ENCODE measurements at regions not wholly inside any gene's neighbourhood (a gene's known extent, or its start where the extent isn't known, plus 50 kb on each side); places are given as distances from the start of the nearest gene placed in this dataset.
"Not testable (repeated sequence)": the region's sequence is repeated elsewhere in the genome, so short reads cannot be mapped to it uniquely, and the experiment has no call there.

DNA sequence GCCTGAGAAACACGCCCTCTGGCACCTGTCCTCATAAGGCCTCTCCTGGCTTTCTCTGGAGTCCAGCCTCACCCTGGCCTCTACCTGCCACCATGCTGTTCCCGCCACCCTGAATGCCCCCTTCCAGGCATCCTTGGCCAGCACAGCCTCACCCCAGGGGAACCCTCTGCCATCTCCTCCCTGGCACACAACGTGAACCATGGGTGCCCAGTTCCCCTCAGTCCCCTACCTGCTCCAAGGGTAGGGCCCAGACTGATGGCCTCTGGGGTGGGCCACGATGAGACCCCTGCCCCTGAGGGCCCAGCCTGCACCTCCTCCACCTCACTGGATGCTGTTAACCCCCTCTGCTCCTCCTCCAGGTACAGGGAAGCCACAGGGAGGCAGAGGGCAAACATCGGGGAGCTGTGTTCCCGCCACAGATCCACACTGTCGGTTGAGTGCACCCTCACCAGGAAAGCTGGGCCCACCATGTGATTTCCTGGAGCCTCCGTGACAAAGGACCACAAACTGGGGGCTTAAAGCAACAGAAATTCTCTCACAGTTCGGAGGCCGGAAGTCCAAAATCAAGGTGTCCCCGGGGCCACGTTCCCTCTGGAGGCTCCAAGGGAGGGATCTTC, 169.6 kb downstream of the BRD1 start:
- no peak for DNase-seq

- peak; percentile 47 to 93 for DNase-seq
Measured at GRCh38 chr22:49657275-49657973, 170.2 kb downstream of the BRD1 start.

- DNase-seq, result not testable (repeated sequence)
Measured at GRCh38 chr22:49656883-49657274, 170.8 kb downstream of the BRD1 start.

DNA sequence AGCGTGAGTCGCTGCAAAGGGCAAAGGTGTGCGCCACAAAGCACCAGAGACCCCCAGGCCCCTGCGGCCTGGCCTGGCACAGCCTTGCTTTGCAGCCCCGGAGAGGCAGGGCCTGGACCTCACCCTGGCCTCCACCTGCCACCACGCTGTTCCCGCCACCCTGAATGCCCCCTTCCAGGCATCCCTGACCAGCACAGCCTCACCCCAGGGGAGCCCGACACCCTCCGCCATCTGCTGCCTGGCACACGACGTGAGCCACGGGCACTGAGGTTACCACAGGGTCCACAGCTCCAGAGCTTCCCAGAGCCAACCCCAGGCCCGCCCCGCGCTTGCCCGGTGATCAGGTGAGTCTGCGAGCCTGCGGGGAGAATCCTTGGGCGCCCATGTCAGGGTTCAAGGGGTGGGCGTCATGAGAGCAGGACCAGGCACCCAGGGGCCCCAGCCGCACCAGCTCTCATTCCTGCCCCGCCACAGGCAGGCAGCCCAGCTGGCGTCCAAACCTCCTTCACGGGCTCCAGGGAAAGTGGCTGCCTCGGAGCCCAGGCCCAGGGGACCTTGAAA, 171.3 kb downstream of the BRD1 start:
- DNase-seq, result no peak

- no peak for DNase-seq
Measured at GRCh38 chr22:49655168-49655812, 172.4 kb downstream of the BRD1 start.

DNA sequence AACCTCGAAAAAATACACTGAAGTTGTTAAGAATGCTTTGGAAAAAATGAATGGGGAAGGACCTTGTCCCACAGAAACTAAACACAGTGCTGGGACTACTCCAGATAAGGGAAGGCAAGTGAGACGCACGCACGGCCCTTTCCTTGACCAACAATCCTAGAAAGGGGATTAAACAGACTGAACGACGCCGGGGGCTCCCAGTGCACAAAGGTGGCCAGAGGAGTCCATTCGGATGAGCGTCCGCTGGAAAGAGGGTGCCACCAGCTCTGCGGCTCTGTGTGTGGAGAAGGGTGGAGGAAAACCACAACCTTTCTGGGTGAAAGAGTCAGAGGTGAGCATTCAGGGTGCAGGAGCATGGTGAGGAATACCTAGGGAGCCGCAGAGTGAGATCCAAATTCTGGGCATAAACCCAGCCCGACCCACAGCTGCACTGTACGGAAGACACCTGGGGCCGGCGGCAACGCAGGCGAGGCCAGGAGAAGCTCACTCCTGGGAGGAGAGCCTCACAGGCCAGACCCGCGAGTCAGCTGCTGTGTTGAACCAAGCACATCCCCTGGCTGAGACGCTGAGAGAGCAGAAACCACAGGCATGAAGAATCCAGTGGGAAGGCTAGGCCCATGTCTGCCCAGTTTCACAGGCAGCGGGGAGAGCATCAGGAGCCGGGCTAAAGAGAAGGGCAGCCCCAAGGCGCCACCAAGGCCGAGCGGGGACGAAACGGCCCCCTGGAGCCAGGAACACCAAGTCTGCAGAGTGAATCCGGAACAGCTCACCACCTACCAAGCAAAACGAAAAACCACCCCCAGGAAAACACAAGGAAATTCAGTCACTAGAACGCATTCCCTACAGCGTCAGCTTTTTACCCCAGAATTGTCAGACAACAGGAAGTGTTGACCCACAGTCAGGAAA, 177.1 kb downstream of the BRD1 start:
- no peak for DNase-seq

- no peak for DNase-seq
Measured at GRCh38 chr22:49649166-49650068, 178.3 kb downstream of the BRD1 start.

GRCh38 chr22:49648053-49648452, 179.6 kb downstream of the BRD1 start:
- no peak for DNase-seq

DNA sequence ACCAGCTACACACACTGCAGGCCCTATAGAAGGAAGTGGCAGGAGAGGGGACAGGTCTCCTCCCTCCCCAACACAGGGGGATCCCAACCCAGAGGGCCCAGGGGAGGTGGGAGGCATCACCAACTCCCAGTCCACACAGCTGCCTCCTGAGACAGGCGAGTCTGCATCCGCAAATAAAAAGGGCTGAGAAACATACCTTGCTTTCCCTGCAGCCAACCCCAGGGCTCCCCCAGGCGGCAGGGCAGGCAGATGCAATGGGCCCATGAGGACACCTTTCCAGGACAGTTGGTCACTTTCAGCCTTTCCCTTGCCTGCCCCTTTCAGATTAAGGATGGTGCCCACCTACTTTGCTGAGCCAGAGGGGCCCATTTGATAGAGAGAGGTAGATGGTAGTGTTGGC, 180.0 kb downstream of the BRD1 start:
- DNase-seq, result no peak

DNA sequence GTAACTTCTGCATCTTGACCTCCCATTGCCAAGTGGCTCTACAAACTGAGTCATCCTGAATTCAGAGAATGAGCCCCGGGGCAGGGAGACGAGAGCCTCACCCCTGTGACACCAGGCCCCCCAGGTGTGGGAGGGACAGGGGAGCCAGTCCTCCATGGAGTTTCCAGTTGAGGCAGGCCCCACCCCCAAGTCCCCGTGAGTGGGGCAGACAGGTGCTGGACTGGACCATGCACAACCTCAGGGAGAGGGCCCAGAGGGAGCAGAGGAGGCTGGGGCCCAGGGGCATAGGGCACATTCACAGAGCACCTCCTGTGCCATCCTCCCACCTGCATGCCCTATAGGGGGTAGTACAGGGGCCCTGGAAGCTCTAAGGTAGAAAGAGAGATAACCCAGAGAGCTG, 180.8 kb downstream of the BRD1 start:
- no peak for DNase-seq

GRCh38 chr22:49645791-49646550, 181.7 kb downstream of the BRD1 start:
- DNase-seq, result no peak

DNA sequence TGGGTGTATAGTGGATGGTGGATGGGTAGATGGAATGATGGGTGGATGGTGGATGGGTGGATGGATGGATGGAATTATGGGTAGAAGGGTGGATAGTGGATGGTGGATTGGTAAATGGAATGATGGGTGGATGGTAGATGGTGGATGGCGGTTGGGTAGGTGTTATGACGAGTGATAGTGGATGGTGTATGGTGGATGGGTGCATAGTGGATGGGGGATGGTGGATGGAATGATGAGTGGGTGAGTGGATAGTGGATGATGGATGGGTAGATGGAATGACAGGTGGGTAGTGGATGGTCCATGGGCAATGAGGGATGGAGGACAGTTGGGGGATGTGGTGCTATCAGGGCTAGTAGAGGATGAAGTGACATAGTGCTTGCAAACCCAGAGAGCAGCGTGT, 182.4 kb downstream of the BRD1 start:
- no peak for DNase-seq

DNA sequence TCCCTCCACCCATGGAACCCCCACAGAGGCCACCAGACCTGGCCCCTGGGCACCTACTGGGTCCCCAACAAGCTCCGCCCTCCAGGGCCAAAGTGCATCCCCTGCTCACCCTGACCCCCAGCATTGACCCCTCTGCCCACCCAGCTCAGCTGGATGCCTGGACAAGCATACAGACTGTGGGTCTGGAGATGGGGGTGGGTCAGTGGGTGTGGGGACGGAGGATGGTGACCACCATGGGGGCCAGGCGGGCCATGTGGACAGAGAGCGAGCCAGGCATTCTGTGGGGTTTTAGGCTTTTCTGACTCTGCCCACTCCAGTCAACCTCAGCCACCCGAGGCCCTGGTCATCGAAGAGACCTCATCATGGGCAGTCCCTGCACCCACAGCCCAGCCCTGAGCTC, 183.7 kb downstream of the BRD1 start:
- no peak for DNase-seq

- DNase-seq, result no peak
Measured at GRCh38 chr22:49643466-49643865, 184.2 kb downstream of the BRD1 start.

DNA sequence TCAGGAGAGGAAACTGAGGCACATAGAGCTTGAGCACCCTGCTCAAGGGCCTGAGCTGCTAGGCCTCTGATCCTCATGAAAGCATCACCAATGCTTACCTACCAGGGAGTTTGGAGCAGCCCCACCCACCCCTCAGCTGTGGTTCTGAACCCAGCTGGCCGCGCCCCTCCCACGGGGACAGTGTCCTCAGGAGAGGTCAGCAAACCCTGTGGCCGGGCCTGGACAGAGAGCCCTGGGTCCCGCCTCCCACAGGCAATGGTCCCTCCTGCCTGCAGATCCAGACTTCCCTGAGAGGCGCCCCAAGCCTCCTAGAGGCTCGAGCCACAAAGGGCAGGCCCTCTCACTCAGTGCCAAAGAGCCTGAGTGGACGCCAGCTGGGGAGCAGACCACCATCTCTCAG, 184.9 kb downstream of the BRD1 start:
- no peak for DNase-seq

GRCh38 chr22:49642331-49642730, 185.3 kb downstream of the BRD1 start:
- no peak for DNase-seq

DNA sequence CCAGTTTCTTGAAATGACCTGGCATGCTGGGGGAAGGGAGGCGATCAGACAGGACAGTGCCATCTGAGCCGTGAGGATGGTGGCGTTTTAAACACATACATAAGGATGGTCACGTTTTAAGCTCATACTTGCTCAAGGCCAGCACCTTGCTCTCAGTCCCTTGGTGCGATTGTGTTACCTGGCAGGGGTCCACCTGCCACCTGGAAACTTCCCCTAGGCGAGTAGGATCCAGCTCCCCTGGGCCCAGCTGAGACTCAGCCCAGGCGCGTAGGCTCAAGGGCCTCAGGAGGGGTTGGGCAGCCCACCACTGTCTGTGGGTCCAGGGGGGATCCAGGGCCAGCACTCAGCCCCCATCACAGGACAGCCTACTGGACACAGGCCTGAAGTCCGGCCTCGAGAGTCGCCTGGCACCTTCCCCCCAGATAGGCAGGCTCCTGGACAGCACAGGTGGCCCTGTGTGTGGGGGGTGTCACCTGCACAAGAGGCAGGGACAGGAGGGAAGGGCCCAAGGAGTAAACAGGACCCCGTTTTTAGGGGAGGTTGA, 185.8 kb downstream of the BRD1 start:
- DNase-seq, result no peak

GRCh38 chr22:49640366-49641095, 187.1 kb downstream of the BRD1 start:
- DNase-seq, result no peak

DNA sequence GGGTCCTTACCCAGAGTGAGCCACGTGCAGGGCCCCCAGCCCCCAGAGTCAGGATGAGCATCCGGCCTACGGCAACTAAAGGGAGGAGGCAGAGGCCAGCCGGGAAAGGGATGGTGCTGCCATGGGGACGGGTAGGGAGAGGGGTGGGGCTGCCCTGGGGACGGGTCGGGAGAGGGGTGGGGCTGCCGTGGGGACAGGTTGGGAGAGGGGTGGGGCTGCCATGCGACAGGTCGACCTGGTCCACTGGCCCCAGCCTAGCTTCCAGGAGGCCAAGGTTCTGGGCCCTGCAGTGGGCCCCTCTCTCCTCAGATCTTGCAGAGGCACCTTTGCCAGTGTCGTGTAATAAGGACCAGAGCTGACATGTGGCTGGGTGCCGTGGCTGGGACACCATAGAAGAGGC, 187.7 kb downstream of the BRD1 start:
- DNase-seq, result no peak

DNA sequence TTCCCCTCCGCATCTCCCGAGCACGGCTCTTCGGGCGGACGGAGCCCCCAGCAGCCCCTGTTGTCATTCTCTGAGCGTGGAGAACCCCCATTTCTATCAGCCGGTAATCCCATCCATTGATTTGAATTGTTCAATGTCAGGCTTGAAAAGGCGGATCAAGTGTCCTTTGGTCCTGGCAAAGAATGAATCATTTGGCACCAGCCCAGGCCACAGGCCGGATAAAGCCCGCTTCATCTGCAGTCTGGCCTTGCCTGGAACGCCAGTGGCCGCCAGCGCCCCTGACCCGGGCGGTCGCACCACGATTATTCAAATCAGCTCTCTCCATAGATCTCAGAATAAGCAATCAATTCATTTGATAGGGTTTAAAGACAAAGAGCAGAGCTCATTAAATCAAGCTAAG, 188.9 kb downstream of the BRD1 start:
- no peak for DNase-seq

Data from bone marrow (tissue), 2 donors.